Duodenal mucosa (tissue), 2 donors: ENCODE measurements at regions not wholly inside any gene's neighbourhood (a gene's known extent, or its start where the extent isn't known, plus 50 kb on each side); places are given as distances from the start of the nearest gene placed in this dataset.
"Not testable (repeated sequence)": the region's sequence is repeated elsewhere in the genome, so short reads cannot be mapped to it uniquely, and the experiment has no call there.

Source experiments
- H3K27ac ChIP-seq: one replicate; pipeline ENCODE4 v1.7.0; 2013; ENCODE audit warnings: low read depth, low read length
- H3K27me3 ChIP-seq, 2 donors: one replicate each; pipeline ENCODE4 v1.7.0; 2013; ENCODE audit warnings: low read length in 2 of 2, control low read depth in 1 of 2; ENCODE audit not compliant: insufficient read depth in 2 of 2, control insufficient read depth in 1 of 2
- H3K36me3 ChIP-seq, 2 donors: one replicate each; pipeline ENCODE4 v1.7.0; 2013; ENCODE audit warnings: low read length in 2 of 2, control low read depth in 1 of 2; ENCODE audit not compliant: insufficient read depth in 2 of 2, control insufficient read depth in 1 of 2
- H3K4me1 ChIP-seq, 2 donors: one replicate each; pipeline ENCODE4 v1.7.0; 2013; ENCODE audit warnings: low read length in 2 of 2, control low read depth in 1 of 2; ENCODE audit not compliant: insufficient read depth in 2 of 2, control insufficient read depth in 1 of 2
- H3K4me3 ChIP-seq, 2 donors: one replicate each; pipeline ENCODE4 v1.7.0; 2013; ENCODE audit warnings: low read length in 2 of 2, low read depth in 1 of 2
- H3K9ac ChIP-seq, 2 donors: one replicate each; pipeline ENCODE4 v1.7.0; 2013; ENCODE audit warnings: low read length in 2 of 2, low read depth in 1 of 2
- H3K9me3 ChIP-seq, 2 donors: one replicate each; pipeline ENCODE4 v1.7.0; 2013; ENCODE audit warnings: low read length in 2 of 2, control low read depth in 1 of 2; ENCODE audit not compliant: control insufficient read depth in 1 of 2

DNA sequence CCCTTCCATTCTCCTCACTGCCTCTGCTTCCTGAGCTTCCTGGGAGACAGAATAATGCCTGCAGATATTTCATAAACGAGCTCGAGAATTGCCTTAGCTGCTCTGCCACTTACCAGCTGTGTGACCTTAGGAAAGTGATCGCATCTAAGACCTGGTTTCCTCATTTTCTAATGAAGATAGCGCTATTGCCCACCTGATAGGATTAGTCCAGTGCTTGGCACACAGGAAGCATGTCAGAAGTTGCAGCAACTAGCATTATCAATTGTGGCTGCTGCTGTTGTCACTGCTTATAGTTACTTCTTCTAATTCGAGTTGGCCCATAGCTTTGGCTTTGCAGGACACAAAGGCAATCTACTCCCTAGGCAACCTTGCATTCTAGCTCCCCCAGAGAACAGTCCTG, 305.5 kb upstream of the SGK1 start:
- H3K4me1 ChIP-seq, result no peaks in the 10 kb centered on the region
- no peaks in the 10 kb centered on the region for H3K36me3 ChIP-seq
- H3K9me3 ChIP-seq, result no peaks in the 10 kb centered on the region
- H3K27ac ChIP-seq, result no peak overlapping the region
- H3K27me3 ChIP-seq, result no peaks in the 10 kb centered on the region
- H3K9ac ChIP-seq, result no peak overlapping the region
- H3K4me3 ChIP-seq, result no peak overlapping the region

DNA sequence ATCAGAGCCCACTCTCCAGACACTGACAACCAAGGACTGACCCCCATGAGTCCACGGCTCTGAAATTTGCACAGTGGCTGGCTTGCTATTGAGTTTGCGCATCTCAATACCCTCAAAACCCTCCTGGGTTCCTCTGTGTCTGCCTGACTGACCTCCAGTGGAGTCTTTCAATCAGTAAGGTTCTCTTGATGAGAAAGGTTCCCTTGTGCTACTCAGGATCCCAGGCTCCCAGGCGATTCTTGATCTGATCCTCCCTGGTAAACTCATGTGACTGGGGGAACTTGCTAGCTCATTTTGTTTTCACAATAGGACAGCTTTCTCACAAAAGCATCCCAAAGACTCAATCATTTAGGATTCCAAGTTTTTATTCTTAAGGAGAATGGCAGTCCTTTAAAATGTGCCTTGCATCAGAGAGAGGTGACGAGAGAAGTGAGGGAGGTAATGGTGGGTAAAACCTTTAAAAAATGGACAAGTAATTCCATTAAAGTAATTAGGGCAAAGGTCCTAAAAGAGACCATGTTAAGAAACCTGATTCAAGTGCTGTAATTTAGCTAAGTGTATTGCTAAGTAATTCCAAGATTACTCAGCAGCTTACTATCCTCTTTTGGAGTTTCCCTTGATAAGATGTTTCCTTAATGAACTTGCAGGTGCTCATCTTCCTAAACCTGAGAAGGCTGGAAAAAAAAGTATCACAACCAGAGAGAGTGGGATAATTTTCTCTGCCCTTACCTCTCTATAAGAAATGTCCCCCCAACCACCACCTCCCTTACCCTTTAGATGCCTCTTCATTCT, 304.7 kb upstream of the SGK1 start:
- Histone ChIP-seq H3K27ac (no peak overlapping the region), H3K9ac (no peak overlapping the region), H3K4me1 (no peaks in the 10 kb centered on the region), H3K36me3 (no peaks in the 10 kb centered on the region), H3K27me3 (no peaks in the 10 kb centered on the region), H3K4me3 (no peak overlapping the region), H3K9me3 (no peaks in the 10 kb centered on the region)

DNA sequence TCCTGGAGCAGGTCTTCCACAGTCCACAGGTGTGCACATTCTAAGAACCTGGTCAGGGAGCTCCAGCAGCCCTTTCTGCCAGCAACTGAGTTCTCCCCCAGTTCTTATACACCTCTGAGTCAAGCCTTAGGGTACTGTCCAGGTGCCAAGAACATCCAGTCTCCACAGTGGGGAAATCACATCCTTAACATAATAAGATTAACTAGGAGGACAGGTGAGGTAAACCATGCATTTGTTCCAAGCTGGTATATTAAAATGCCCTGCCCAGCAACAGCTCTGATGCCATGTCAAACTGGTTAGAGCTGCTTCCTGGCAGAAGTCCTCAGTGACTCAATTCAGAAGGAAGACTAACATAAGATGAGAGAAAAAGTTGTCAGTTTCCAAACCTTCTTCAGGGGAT, 303.9 kb upstream of the SGK1 start:
- no peak overlapping the region for H3K9ac ChIP-seq
- no peaks in the 10 kb centered on the region for H3K27me3 ChIP-seq
- H3K9me3 ChIP-seq, result no peaks in the 10 kb centered on the region
- no peak overlapping the region for H3K27ac ChIP-seq
- H3K36me3 ChIP-seq, result no peaks in the 10 kb centered on the region
- no peak overlapping the region for H3K4me3 ChIP-seq
- H3K4me1 ChIP-seq, result no peaks in the 10 kb centered on the region

DNA sequence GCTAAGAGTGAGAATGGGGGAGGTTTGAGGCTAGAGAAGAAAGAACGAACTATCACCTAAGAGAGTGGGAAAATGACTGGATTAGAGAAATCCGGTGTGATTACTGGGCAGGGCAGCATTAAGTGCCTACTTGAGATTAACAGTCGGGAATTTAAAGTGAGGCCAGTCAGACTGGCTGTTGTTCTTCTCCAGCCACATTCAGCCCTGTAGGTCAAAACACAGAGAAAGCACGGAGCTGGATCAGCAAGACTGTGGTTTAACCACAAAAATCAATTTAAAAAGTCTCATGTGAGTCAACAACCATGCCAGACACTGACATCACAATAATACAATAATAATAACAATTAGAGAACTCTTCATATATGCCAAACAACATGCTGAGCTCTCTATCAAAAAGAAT, 301.9 kb upstream of the SGK1 start:
- Histone ChIP-seq H3K27ac (no peak overlapping the region), H3K4me1 (no peaks in the 10 kb centered on the region), H3K4me3 (no peak overlapping the region), H3K9me3 (no peaks in the 10 kb centered on the region), H3K9ac (no peak overlapping the region), H3K27me3 (no peaks in the 10 kb centered on the region), H3K36me3 (no peaks in the 10 kb centered on the region)

DNA sequence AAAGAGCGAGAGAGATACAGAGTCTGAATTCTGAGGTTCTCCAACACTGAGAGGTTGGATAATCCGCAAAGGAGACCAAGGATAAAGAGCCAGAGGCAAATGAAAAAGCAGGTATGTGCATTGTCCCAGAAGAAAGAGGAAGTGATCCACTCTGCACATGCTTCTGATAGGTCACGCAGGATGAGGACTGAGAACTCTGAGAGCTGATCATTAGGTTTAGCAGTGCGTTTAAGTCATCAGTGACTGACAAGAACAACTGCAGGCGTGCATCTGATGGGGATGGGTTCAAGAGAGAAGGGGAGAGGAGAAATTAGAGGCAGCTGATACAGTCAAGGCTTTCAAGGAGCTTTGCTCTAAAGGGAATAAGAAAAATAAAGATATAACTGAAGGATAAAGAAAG, 301.2 kb upstream of the SGK1 start:
- Histone ChIP-seq H3K27ac (no peak overlapping the region), H3K4me1 (no peaks in the 10 kb centered on the region), H3K9ac (no peak overlapping the region), H3K9me3 (no peaks in the 10 kb centered on the region), H3K27me3 (no peaks in the 10 kb centered on the region), H3K4me3 (no peak overlapping the region), H3K36me3 (no peaks in the 10 kb centered on the region)

DNA sequence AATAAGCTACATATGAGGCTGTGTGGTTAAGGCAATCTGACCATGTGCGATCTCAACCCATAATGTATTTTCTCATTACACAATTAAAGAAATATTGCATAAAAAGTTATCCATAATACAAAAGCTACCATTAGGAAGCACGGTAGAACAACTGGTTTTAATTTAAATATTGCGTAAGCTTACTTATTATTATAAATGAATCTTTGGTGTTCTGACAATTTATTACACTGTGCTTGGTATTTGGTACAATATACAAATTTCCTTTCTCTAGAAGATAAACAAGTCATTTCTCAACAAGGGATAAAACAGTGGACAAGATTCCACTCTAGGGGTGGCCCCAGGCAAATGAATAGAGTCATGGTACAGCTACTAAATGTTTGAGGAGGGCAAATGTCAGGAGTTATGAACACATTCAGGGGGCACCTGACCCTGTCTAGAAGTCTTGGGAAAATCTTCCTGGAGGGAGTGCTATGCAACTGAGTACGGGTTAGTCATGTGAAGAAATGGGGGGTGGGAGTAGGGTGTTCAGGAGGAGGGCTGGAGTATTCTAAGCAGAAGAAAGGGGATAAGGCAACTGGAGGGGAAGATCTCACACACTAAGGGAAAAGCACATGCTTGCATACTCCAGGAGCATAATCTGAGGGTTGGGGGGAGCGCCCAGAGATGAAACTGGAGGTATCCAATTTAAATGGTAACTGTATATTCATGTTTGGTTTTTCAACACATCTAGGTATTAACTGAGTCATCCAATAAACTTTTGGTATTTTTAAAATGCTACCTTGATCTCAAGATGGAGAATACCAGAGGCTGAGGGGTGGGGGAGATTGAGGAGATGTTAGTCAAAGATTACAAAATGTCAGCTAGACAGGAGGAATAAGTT, 296.9 kb upstream of the SGK1 start:
- H3K9ac ChIP-seq, result no peak overlapping the region
- H3K27me3 ChIP-seq, result no peaks in the 10 kb centered on the region

DNA sequence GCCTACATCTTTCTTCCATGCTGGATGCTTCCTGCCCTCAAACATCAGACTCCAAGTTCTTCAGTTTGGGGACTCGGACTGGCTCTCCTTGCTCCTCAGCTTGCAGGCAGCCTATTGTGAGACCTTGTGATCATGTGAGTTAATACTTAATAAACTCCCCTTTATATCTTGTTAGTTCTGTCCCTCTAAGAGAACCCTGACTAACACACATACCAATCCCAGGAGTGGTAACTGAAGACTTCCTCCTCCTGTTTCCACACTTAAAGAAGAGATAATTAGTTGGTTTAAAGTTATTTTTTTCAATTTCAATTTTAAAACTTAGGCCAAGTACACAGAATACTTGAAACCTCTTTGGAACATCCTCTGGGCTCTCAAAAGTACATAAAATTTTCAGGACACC, 294.2 kb upstream of the SGK1 start:
- not testable (repeated sequence) for H3K27ac ChIP-seq, H3K36me3 ChIP-seq, H3K9ac ChIP-seq, H3K9me3 ChIP-seq, H3K27me3 ChIP-seq, H3K4me3 ChIP-seq, H3K4me1 ChIP-seq

More for the DNA sequence above, 296.9 kb upstream of the SGK1 start:
- Histone ChIP-seq H3K9me3 (no peaks in the 10 kb centered on the region), H3K4me3 (no peak overlapping the region), H3K36me3 (no peaks in the 10 kb centered on the region), H3K27ac (no peak overlapping the region), H3K4me1 (no peaks in the 10 kb centered on the region)

DNA sequence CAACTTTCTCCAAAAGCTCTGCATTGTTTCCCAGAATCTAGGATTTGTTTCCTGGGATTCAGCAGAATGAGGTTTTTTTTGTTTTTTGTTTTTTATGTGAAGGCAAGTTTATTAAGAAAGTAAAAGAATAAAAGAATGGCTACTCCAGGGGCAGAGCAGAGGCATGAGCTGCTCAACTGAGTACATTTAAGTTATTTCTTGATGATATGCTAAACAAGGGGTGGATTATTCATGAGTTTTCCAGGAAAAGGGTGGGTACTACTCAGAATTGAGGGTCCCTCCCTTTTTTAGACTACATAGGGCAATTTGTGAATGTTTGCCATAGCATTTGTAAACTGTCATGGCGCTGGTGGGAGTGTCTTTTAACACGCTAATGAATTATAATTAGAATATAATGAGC, 292.5 kb upstream of the SGK1 start:
- H3K4me3 ChIP-seq, result no peak overlapping the region
- no peak overlapping the region for H3K9ac ChIP-seq
- no peaks in the 10 kb centered on the region for H3K9me3 ChIP-seq
- no peaks in the 10 kb centered on the region for H3K36me3 ChIP-seq
- H3K27me3 ChIP-seq, result no peaks in the 10 kb centered on the region
- no peaks in the 10 kb centered on the region for H3K4me1 ChIP-seq
- H3K27ac ChIP-seq, result no peak overlapping the region

DNA sequence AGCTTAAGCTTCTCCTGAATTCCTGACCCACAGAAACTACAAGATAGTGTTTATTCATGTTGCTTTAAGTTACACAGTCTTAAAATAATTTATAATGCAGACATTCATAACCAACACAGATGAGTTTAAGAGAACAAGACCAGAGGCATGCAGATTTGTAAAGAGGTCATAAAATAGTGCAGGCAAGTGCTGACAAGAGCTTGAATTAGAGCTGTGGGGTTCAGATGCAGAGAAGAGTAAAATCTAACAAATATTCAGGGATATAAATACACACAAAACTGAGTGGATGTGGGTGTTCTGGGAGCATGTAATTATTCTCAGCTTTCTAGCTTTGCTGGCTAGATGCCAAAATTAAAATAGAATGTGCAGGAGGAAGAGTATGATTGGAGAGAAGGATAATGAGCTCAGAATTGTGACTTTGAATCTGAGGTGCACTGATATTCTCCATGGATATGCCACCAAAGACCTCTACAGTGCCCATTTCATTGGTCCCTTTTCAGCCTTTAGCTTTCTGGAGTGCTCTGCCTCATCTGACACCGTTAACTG, 291.9 kb upstream of the SGK1 start:
- no peaks in the 10 kb centered on the region for H3K4me1 ChIP-seq
- no peak overlapping the region for H3K9ac ChIP-seq
- no peaks in the 10 kb centered on the region for H3K9me3 ChIP-seq
- no peaks in the 10 kb centered on the region for H3K27me3 ChIP-seq
- H3K4me3 ChIP-seq, result no peak overlapping the region
- H3K27ac ChIP-seq, result no peak overlapping the region
- no peaks in the 10 kb centered on the region for H3K36me3 ChIP-seq

DNA sequence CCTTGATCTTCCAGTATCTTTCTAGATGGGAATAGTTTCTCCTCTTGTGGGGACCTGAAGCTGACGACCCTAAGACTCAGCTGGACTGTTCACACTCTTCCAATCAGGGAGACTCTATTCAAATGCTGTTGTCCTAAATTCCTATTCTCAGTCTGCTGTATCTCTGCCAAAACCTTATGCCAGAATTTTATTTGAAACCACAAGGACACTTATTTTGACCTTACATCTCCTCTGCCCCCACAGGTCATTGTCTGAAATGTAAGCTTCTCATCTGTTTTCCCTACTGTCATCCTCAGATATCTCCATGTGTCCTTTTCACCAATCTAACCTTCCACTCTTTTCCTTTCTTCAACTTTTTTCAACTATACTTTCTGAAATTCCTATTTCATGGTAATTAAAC, 289.5 kb upstream of the SGK1 start:
- Histone ChIP-seq H3K27ac (no peak overlapping the region), H3K9ac (no peak overlapping the region), H3K4me1 (no peaks in the 10 kb centered on the region), H3K9me3 (no peaks in the 10 kb centered on the region), H3K4me3 (no peak overlapping the region), H3K36me3 (no peaks in the 10 kb centered on the region), H3K27me3 (no peaks in the 10 kb centered on the region)
